ENCODE measurements at regions not wholly inside any gene's neighbourhood (a gene's known extent, or its start where the extent isn't known, plus 50 kb on each side); places are given as distances from the start of the nearest gene placed in this dataset.

- no peaks in the 10 kb centered on the region for H3K27me3 ChIP-seq (ENCODE audit: insufficient read depth, low read length, poor library complexity)
- H2AK5ac ChIP-seq (ENCODE audit: low read length), result no peak overlapping the region
- no peak overlapping the region for H3K27ac ChIP-seq (ENCODE audit: low read depth, low read length)
- no peak overlapping the region for H4K8ac ChIP-seq (ENCODE audit: low read depth, low read length)
- no peaks in the 10 kb centered on the region for H3K79me2 ChIP-seq (ENCODE audit: control insufficient read depth, insufficient read depth, low read length)
- no peaks in the 10 kb centered on the region for H3K36me3 ChIP-seq (ENCODE audit: control insufficient read depth, insufficient read depth, low read length)
- no peak overlapping the region for H3K18ac ChIP-seq (ENCODE audit: low read length)
- no peak overlapping the region for H4K5ac ChIP-seq (ENCODE audit: low read length)
- no peak overlapping the region for H3K23ac ChIP-seq (ENCODE audit: low read length)
- no peak overlapping the region for H3K4ac ChIP-seq (ENCODE audit: low read depth, low read length)
- DNase-seq, result no peak
- no CpG with 5 or more reads among the region's 4 CpGs for WGBS (ENCODE audit: extremely low coverage, insufficient coverage, low lambda C conversion rate)
- H3K4me3 ChIP-seq (ENCODE audit: low read length), result no peak overlapping the region
- H3K79me1 ChIP-seq (ENCODE audit: low read length), result no peaks in the 10 kb centered on the region
- H3K4me2 ChIP-seq (ENCODE audit: low read length), result no peak overlapping the region
- H2BK120ac ChIP-seq (ENCODE audit: low read depth, low read length), result no peak overlapping the region
- H2BK15ac ChIP-seq (replicated peaks; ENCODE audit: low read depth), result no peak overlapping the region
- H3K56ac ChIP-seq (ENCODE audit: low read length), result no peak overlapping the region
- H3K4me1 ChIP-seq (ENCODE audit: control insufficient read depth, low read depth, low read length), result no peaks in the 10 kb centered on the region
- H3K9ac ChIP-seq (ENCODE audit: low read length), result no peak overlapping the region
- H2BK5ac ChIP-seq (ENCODE audit: low read length), result no peak overlapping the region
Observed at GRCh38 chr7:8829100-8829499, 395.7 kb downstream of the NXPH1 start.

- peak; percentile 57 for DNase-seq
- H3K27ac ChIP-seq (ENCODE audit: low read depth, low read length), result no peak overlapping the region
Observed at GRCh38 chr7:8831376-8831775, 398.0 kb downstream of the NXPH1 start.

GRCh38 chr7:8833355-8833754, 399.9 kb downstream of the NXPH1 start:
- no peak overlapping the region for H3K18ac ChIP-seq (ENCODE audit: low read length)
- no peaks in the 10 kb centered on the region for H3K79me2 ChIP-seq (ENCODE audit: control insufficient read depth, insufficient read depth, low read length)
- no peaks in the 10 kb centered on the region for H3K36me3 ChIP-seq (ENCODE audit: control insufficient read depth, insufficient read depth, low read length)
- H4K5ac ChIP-seq (ENCODE audit: low read length), result no peak overlapping the region
- H2BK5ac ChIP-seq (ENCODE audit: low read length), result no peak overlapping the region
- no peak overlapping the region for H2AK5ac ChIP-seq (ENCODE audit: low read length)
- H3K9ac ChIP-seq (ENCODE audit: low read length), result no peak overlapping the region
- no peak overlapping the region for H3K56ac ChIP-seq (ENCODE audit: low read length)
- H2BK120ac ChIP-seq (ENCODE audit: low read depth, low read length), result no peak overlapping the region
- no peak for DNase-seq
- no peak overlapping the region for H3K4ac ChIP-seq (ENCODE audit: low read depth, low read length)
- no peaks in the 10 kb centered on the region for H3K79me1 ChIP-seq (ENCODE audit: low read length)
- H3K4me1 ChIP-seq (ENCODE audit: control insufficient read depth, low read depth, low read length), result no peaks in the 10 kb centered on the region
- H4K8ac ChIP-seq (ENCODE audit: low read depth, low read length), result no peak overlapping the region
- no peak overlapping the region for H3K4me3 ChIP-seq (ENCODE audit: low read length)
- H3K4me2 ChIP-seq (ENCODE audit: low read length), result no peak overlapping the region
- H3K27me3 ChIP-seq (ENCODE audit: insufficient read depth, low read length, poor library complexity), result no peaks in the 10 kb centered on the region
- no peak overlapping the region for H3K23ac ChIP-seq (ENCODE audit: low read length)
- H2BK15ac ChIP-seq (replicated peaks; ENCODE audit: low read depth), result no peak overlapping the region
- H3K27ac ChIP-seq (ENCODE audit: low read depth, low read length), result no peak overlapping the region
- no CpG with 5 or more reads among the region's 6 CpGs for WGBS (ENCODE audit: extremely low coverage, insufficient coverage, low lambda C conversion rate)

More at GRCh38 chr7:8831376-8831775, 398.0 kb downstream of the NXPH1 start:
- Histone ChIP-seq H3K4ac (ENCODE audit: low read depth, low read length) (no peak overlapping the region), H4K5ac (ENCODE audit: low read length) (no peak overlapping the region), H3K79me1 (ENCODE audit: low read length) (no peaks in the 10 kb centered on the region), H2BK15ac (replicated peaks; ENCODE audit: low read depth) (no peak overlapping the region), H3K4me3 (ENCODE audit: low read length) (no peak overlapping the region), H3K18ac (ENCODE audit: low read length) (no peak overlapping the region), H3K9ac (ENCODE audit: low read length) (no peak overlapping the region), H3K23ac (ENCODE audit: low read length) (no peak overlapping the region), H3K4me2 (ENCODE audit: low read length) (no peak overlapping the region), H3K27me3 (ENCODE audit: insufficient read depth, low read length, poor library complexity) (no peaks in the 10 kb centered on the region), H3K79me2 (ENCODE audit: control insufficient read depth, insufficient read depth, low read length) (no peaks in the 10 kb centered on the region), H3K36me3 (ENCODE audit: control insufficient read depth, insufficient read depth, low read length) (no peaks in the 10 kb centered on the region), H2BK120ac (ENCODE audit: low read depth, low read length) (no peak overlapping the region), H4K8ac (ENCODE audit: low read depth, low read length) (no peak overlapping the region), H2BK5ac (ENCODE audit: low read length) (no peak overlapping the region), H3K56ac (ENCODE audit: low read length) (no peak overlapping the region), H2AK5ac (ENCODE audit: low read length) (no peak overlapping the region), H3K4me1 (ENCODE audit: control insufficient read depth, low read depth, low read length) (no peaks in the 10 kb centered on the region)
- no CpG with 5 or more reads among the region's 4 CpGs for WGBS (ENCODE audit: extremely low coverage, insufficient coverage, low lambda C conversion rate)

GRCh38 chr7:8841171-8841570, 407.8 kb downstream of the NXPH1 start:
- Histone ChIP-seq H3K4me2 (ENCODE audit: low read length) (no peak overlapping the region), H3K18ac (ENCODE audit: low read length) (no peak overlapping the region), H3K56ac (ENCODE audit: low read length) (no peak overlapping the region), H4K8ac (ENCODE audit: low read depth, low read length) (no peak overlapping the region), H2BK5ac (ENCODE audit: low read length) (no peak overlapping the region), H3K79me2 (ENCODE audit: control insufficient read depth, insufficient read depth, low read length) (no peaks in the 10 kb centered on the region), H3K23ac (ENCODE audit: low read length) (no peak overlapping the region), H3K9ac (ENCODE audit: low read length) (no peak overlapping the region), H3K27ac (ENCODE audit: low read depth, low read length) (no peak overlapping the region), H2AK5ac (ENCODE audit: low read length) (no peak overlapping the region), H2BK120ac (ENCODE audit: low read depth, low read length) (no peak overlapping the region), H2BK15ac (replicated peaks; ENCODE audit: low read depth) (no peak overlapping the region), H3K36me3 (ENCODE audit: control insufficient read depth, insufficient read depth, low read length) (no peaks in the 10 kb centered on the region), H3K4ac (ENCODE audit: low read depth, low read length) (no peak overlapping the region), H3K79me1 (ENCODE audit: low read length) (no peaks in the 10 kb centered on the region), H3K4me3 (ENCODE audit: low read length) (no peak overlapping the region), H4K5ac (ENCODE audit: low read length) (no peak overlapping the region), H3K4me1 (ENCODE audit: control insufficient read depth, low read depth, low read length) (no peaks in the 10 kb centered on the region), H3K27me3 (ENCODE audit: insufficient read depth, low read length, poor library complexity) (no peaks in the 10 kb centered on the region)
- DNase-seq, result no peak

- Histone ChIP-seq H3K4me3 (ENCODE audit: low read length) (no peak overlapping the region), H2AK5ac (ENCODE audit: low read length) (no peak overlapping the region), H3K27me3 (ENCODE audit: insufficient read depth, low read length, poor library complexity) (no peaks in the 10 kb centered on the region), H3K4me1 (ENCODE audit: control insufficient read depth, low read depth, low read length) (no peaks in the 10 kb centered on the region), H2BK15ac (replicated peaks; ENCODE audit: low read depth) (no peak overlapping the region), H3K27ac (ENCODE audit: low read depth, low read length) (no peak overlapping the region), H3K18ac (ENCODE audit: low read length) (no peak overlapping the region), H3K4me2 (ENCODE audit: low read length) (no peak overlapping the region), H3K56ac (ENCODE audit: low read length) (no peak overlapping the region), H4K8ac (ENCODE audit: low read depth, low read length) (no peak overlapping the region), H3K79me2 (ENCODE audit: control insufficient read depth, insufficient read depth, low read length) (no peaks in the 10 kb centered on the region), H3K23ac (ENCODE audit: low read length) (no peak overlapping the region), H3K9ac (ENCODE audit: low read length) (no peak overlapping the region), H3K4ac (ENCODE audit: low read depth, low read length) (no peak overlapping the region), H4K5ac (ENCODE audit: low read length) (no peak overlapping the region), H2BK120ac (ENCODE audit: low read depth, low read length) (no peak overlapping the region), H3K36me3 (ENCODE audit: control insufficient read depth, insufficient read depth, low read length) (no peaks in the 10 kb centered on the region), H2BK5ac (ENCODE audit: low read length) (no peak overlapping the region), H3K79me1 (ENCODE audit: low read length) (no peaks in the 10 kb centered on the region)
- no peak for DNase-seq
- no CpG with 5 or more reads among the region's 2 CpGs for WGBS (ENCODE audit: extremely low coverage, insufficient coverage, low lambda C conversion rate)
Observed at GRCh38 chr7:8871716-8872115, 438.3 kb downstream of the NXPH1 start.

- Histone ChIP-seq H4K5ac (ENCODE audit: low read length) (no peak overlapping the region), H3K56ac (ENCODE audit: low read length) (no peak overlapping the region), H3K27ac (ENCODE audit: low read depth, low read length) (peak overlapping the region; percentile 44), H2BK120ac (ENCODE audit: low read depth, low read length) (no peak overlapping the region), H2BK15ac (replicated peaks; ENCODE audit: low read depth) (no peak overlapping the region), H3K4me1 (ENCODE audit: control insufficient read depth, low read depth, low read length) (no peaks in the 10 kb centered on the region), H3K4ac (ENCODE audit: low read depth, low read length) (no peak overlapping the region), H3K4me3 (ENCODE audit: low read length) (no peak overlapping the region), H3K4me2 (ENCODE audit: low read length) (no peak overlapping the region), H2AK5ac (ENCODE audit: low read length) (no peak overlapping the region), H3K36me3 (ENCODE audit: control insufficient read depth, insufficient read depth, low read length) (no peaks in the 10 kb centered on the region), H3K27me3 (ENCODE audit: insufficient read depth, low read length, poor library complexity) (no peaks in the 10 kb centered on the region), H3K18ac (ENCODE audit: low read length) (no peak overlapping the region), H2BK5ac (ENCODE audit: low read length) (no peak overlapping the region), H3K79me1 (ENCODE audit: low read length) (no peaks in the 10 kb centered on the region), H4K8ac (ENCODE audit: low read depth, low read length) (peak overlapping the region; percentile 28), H3K79me2 (ENCODE audit: control insufficient read depth, insufficient read depth, low read length) (no peaks in the 10 kb centered on the region), H3K9ac (ENCODE audit: low read length) (no peak overlapping the region), H3K23ac (ENCODE audit: low read length) (no peak overlapping the region)
- DNase-seq, result peak; percentile 60
- no CpG with 5 or more reads among the region's 2 CpGs for WGBS (ENCODE audit: extremely low coverage, insufficient coverage, low lambda C conversion rate)
Observed at GRCh38 chr7:8881916-8882315, 448.5 kb downstream of the NXPH1 start.
